GM19193 (cell line): ENCODE measurements at regions not wholly inside any gene's neighbourhood (a gene's known extent, or its start where the extent isn't known, plus 50 kb on each side); places are given as distances from the start of the nearest gene placed in this dataset.

Source experiments
- POLR2A ChIP-seq: IDR thresholded peaks from 4 replicates; pipeline ENCODE4 v1.6.1; 2011; ENCODE audit not compliant: insufficient read depth, insufficient read length; ENCODE audit errors: extremely low read depth

GRCh38 chr1:230016159-230016558 is 50.9 kb upstream of the GALNT2 start:
- no peak for TF ChIP-seq POLR2A
